ENCODE measurements at regions not wholly inside any gene's neighbourhood (a gene's known extent, or its start where the extent isn't known, plus 50 kb on each side); places are given as distances from the start of the nearest gene placed in this dataset.

DNA sequence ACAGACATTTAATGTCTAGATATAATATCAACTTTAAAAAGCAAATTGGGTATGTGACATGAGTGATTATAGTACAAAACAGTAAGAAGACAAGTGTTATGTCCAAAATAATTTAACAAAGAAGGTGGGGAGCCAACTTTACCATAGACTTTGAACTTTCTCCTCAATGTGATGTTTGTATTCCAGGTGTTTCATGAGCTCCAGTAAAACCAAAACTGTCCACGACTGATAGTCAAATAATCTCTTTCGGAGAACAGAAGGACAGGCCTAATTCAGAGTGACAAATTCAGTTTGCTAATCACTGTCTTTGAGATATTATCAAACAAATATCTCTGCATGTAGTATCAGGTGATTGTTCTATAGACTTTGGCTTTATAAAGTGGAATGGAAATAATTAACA, 1112.6 kb downstream of the SLC6A15 start:
- TF ChIP-seq ZNF274 (IDR thresholded peaks at IDR 0.05; ENCODE audit: low read depth, low read length): no peak
- no peak for DNase-seq (ENCODE audit: low read depth, low spot score)
- Histone ChIP-seq H3K4me3 (ENCODE audit: insufficient read length, low read depth) (no peak overlapping the region), H3K9ac (ENCODE audit: insufficient read length, low read depth) (no peak overlapping the region), H3K4me1 (ENCODE audit: insufficient read depth, insufficient read length) (no peaks in the 10 kb centered on the region), H3K27me3 (ENCODE audit: insufficient read depth, insufficient read length) (no peaks in the 10 kb centered on the region), H3K36me3 (ENCODE audit: insufficient read depth, insufficient read length, low read length) (no peaks in the 10 kb centered on the region), H3K9me3 (ENCODE audit: insufficient read depth, low read length) (no peaks in the 10 kb centered on the region)

DNA sequence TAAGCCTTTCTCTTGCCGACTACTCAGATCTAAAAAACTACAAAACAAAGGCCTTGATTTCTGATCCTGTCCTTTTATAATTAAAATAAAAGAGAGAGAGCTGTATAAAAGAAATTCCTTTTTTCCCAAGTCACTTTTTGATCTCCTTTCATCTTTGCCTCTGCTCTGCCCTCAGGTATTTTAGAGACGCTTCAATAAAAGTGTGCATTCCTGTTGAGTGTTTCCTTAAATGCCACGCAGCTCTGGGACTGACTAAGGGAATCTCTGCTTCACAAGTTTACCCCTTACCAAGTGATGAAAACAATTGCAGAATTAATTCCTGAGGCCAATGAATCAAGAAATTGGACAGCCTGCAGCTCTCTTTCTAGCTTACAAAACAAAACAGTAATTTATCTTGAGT, 1109.8 kb downstream of the TMTC2 start:
- Histone ChIP-seq H3K9me3 (ENCODE audit: insufficient read depth, low read length) (no peaks in the 10 kb centered on the region), H3K4me3 (ENCODE audit: insufficient read length, low read depth) (no peak overlapping the region), H3K9ac (ENCODE audit: insufficient read length, low read depth) (no peak overlapping the region), H3K36me3 (ENCODE audit: insufficient read depth, insufficient read length, low read length) (no peaks in the 10 kb centered on the region), H3K4me1 (ENCODE audit: insufficient read depth, insufficient read length) (no peaks in the 10 kb centered on the region), H3K27me3 (ENCODE audit: insufficient read depth, insufficient read length) (no peaks in the 10 kb centered on the region)
- DNase-seq (ENCODE audit: low read depth, low spot score): no peak
- TF ChIP-seq ZNF274 (IDR thresholded peaks at IDR 0.05; ENCODE audit: low read depth, low read length) (no peak), YY1 (IDR thresholded peaks at IDR 0.05; ENCODE audit: insufficient read depth, insufficient read length) (no peak), SUZ12 (IDR thresholded peaks at IDR 0.05; ENCODE audit: extremely low read depth, insufficient read depth, insufficient read length) (no peak)

DNA sequence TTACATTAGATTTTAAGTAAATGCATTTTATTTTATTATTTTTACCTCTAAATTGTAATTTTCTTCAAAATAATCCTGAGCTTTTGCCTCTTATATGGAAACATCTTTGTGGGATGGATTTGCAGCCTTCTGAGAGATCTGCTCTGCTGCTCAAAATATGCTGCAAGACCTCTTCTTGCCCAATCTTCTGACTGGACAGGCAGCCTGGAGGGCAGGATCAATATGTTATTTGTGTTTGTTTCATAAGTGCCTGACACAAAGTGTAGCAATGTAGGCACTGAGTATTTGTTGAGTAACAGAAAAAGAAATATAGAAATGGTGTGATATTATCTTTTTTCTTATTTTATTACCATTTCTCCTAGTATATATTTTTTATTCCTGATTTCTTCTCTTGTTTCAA, 1106.9 kb downstream of the TMTC2 start:
- no peak overlapping the region for H3K9ac ChIP-seq (ENCODE audit: insufficient read length, low read depth)
- TF ChIP-seq ZNF274 (IDR thresholded peaks at IDR 0.05; ENCODE audit: low read depth, low read length): no peak
- no peak for TF ChIP-seq SUZ12 (IDR thresholded peaks at IDR 0.05; ENCODE audit: extremely low read depth, insufficient read depth, insufficient read length)
- no peak for TF ChIP-seq YY1 (IDR thresholded peaks at IDR 0.05; ENCODE audit: insufficient read depth, insufficient read length)
- no peaks in the 10 kb centered on the region for H3K4me1 ChIP-seq (ENCODE audit: insufficient read depth, insufficient read length)
- H3K27me3 ChIP-seq (ENCODE audit: insufficient read depth, insufficient read length): no peaks in the 10 kb centered on the region
- H3K4me3 ChIP-seq (ENCODE audit: insufficient read length, low read depth): no peak overlapping the region
- no peak for DNase-seq (ENCODE audit: low read depth, low spot score)
- H3K9me3 ChIP-seq (ENCODE audit: insufficient read depth, low read length): no peaks in the 10 kb centered on the region
- no peaks in the 10 kb centered on the region for H3K36me3 ChIP-seq (ENCODE audit: insufficient read depth, insufficient read length, low read length)

DNA sequence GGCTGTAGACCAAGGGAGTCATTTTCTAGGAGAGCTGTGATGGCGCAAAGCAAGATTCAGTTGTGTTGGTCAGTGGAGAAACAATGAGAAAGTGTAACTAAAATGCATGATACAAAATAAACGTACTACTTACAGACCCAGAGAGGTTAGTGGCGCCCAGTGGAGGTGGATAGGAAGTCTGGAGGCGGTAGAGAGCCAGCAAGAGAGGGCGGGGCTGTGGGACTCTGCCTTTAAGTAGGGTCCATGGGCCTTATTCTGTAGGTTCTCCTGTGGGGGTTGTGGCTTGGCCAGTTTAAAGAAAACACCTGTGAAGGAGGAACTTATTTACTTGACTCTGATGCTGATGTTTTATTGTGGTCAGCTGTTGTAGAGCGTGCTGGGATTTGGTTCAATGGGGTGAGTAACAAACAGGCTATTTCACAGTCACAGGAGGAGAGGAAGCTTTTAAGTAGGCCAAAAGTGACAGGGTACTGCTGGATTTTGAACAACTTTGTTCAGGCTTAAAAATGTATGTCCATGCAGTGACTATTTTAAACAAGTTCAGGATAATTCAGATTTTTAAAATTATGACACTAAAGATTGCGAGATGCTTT, 1097.7 kb downstream of the TMTC2 start:
- Histone ChIP-seq H3K4me3 (ENCODE audit: insufficient read length, low read depth) (no peak overlapping the region), H3K36me3 (ENCODE audit: insufficient read depth, insufficient read length, low read length) (no peaks in the 10 kb centered on the region), H3K27me3 (ENCODE audit: insufficient read depth, insufficient read length) (no peaks in the 10 kb centered on the region), H3K9me3 (ENCODE audit: insufficient read depth, low read length) (no peaks in the 10 kb centered on the region), H3K9ac (ENCODE audit: insufficient read length, low read depth) (no peak overlapping the region), H3K4me1 (ENCODE audit: insufficient read depth, insufficient read length) (no peaks in the 10 kb centered on the region)
- DNase-seq (ENCODE audit: low read depth, low spot score): no peak
- no peak for TF ChIP-seq YY1 (IDR thresholded peaks at IDR 0.05; ENCODE audit: insufficient read depth, insufficient read length)
- TF ChIP-seq ZNF274 (IDR thresholded peaks at IDR 0.05; ENCODE audit: low read depth, low read length): no peak
- no peak for TF ChIP-seq SUZ12 (IDR thresholded peaks at IDR 0.05; ENCODE audit: extremely low read depth, insufficient read depth, insufficient read length)

DNA sequence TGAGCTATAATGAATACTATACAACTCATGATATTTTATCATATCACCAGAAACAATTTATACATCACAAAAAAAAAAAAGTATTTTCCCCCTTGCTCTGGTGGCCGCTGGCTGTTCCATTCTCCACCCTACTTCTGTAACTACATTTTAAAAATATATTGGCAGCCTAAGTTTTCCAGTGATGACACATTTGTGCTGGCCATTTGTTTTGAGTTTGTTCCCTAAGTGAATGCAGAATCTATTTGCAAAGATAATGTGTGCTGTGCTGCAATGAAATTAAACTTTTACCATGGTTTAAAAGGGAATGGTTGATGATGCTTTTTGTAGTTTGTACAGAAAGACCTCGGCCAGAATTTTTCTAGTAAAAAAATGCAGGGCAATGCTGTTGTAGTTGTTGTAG, 1092.8 kb downstream of the TMTC2 start:
- no peak for DNase-seq (ENCODE audit: low read depth, low spot score)
- TF ChIP-seq SUZ12 (IDR thresholded peaks at IDR 0.05; ENCODE audit: extremely low read depth, insufficient read depth, insufficient read length) (no peak), ZNF274 (IDR thresholded peaks at IDR 0.05; ENCODE audit: low read depth, low read length) (no peak), YY1 (IDR thresholded peaks at IDR 0.05; ENCODE audit: insufficient read depth, insufficient read length) (no peak)
- H3K4me1 ChIP-seq (ENCODE audit: insufficient read depth, insufficient read length): no peaks in the 10 kb centered on the region
- no peaks in the 10 kb centered on the region for H3K9me3 ChIP-seq (ENCODE audit: insufficient read depth, low read length)
- no peak overlapping the region for H3K4me3 ChIP-seq (ENCODE audit: insufficient read length, low read depth)
- H3K27me3 ChIP-seq (ENCODE audit: insufficient read depth, insufficient read length): no peaks in the 10 kb centered on the region
- no peaks in the 10 kb centered on the region for H3K36me3 ChIP-seq (ENCODE audit: insufficient read depth, insufficient read length, low read length)
- no peak overlapping the region for H3K9ac ChIP-seq (ENCODE audit: insufficient read length, low read depth)

DNA sequence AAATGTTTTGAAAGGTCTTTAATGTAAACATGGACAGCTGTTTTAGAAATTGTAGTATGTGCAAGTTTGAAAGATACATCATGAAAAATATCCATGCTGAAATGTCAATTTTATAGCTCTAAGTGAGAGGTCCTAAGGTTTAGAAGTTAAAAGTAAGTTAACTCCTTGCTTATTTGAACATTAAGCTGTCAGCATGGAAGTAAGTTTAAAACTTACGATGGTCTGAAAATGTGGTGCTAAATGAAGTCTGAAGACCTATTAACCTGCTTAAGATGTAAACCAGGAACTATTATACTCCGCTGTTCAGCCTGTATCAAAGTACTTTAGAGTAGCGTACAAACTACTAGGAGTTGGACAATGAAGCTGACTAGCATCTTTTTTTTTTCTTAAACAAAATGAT, 1082.4 kb downstream of the TMTC2 start:
- H3K4me1 ChIP-seq (ENCODE audit: insufficient read depth, insufficient read length): no peaks in the 10 kb centered on the region
- H3K36me3 ChIP-seq (ENCODE audit: insufficient read depth, insufficient read length, low read length): no peaks in the 10 kb centered on the region
- no peak for DNase-seq (ENCODE audit: low read depth, low spot score)
- no peak overlapping the region for H3K9ac ChIP-seq (ENCODE audit: insufficient read length, low read depth)
- H3K27me3 ChIP-seq (ENCODE audit: insufficient read depth, insufficient read length): no peaks in the 10 kb centered on the region
- no peak for TF ChIP-seq YY1 (IDR thresholded peaks at IDR 0.05; ENCODE audit: insufficient read depth, insufficient read length)
- no peak for TF ChIP-seq SUZ12 (IDR thresholded peaks at IDR 0.05; ENCODE audit: extremely low read depth, insufficient read depth, insufficient read length)
- no peak for TF ChIP-seq ZNF274 (IDR thresholded peaks at IDR 0.05; ENCODE audit: low read depth, low read length)
- H3K9me3 ChIP-seq (ENCODE audit: insufficient read depth, low read length): peaks cover 10% of the 10 kb centered on the region; the same call in 1 of the 2 replicates
- H3K4me3 ChIP-seq (ENCODE audit: insufficient read length, low read depth): no peak overlapping the region

DNA sequence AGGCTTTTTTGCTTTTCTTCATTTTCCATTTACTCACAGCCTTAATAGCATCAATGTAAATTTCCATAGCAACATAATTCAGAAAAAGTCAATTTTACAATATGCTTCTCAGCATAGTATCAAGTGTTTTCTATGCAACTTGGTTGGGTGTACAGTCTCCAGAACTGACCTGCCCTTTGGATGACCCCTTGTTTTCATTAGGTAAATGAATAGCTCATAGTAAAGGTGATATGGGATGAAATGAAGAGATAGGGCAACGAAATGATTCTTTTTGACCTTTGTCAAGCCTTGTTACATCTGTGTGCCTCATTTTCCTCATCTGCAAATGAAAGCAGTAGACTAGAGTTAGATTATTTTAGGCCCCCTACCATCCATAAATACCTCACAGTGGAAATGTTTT, 1081.0 kb downstream of the TMTC2 start:
- Histone ChIP-seq H3K9ac (ENCODE audit: insufficient read length, low read depth) (no peak overlapping the region), H3K4me1 (ENCODE audit: insufficient read depth, insufficient read length) (no peaks in the 10 kb centered on the region), H3K27me3 (ENCODE audit: insufficient read depth, insufficient read length) (no peaks in the 10 kb centered on the region), H3K36me3 (ENCODE audit: insufficient read depth, insufficient read length, low read length) (no peaks in the 10 kb centered on the region), H3K9me3 (ENCODE audit: insufficient read depth, low read length) (0 out of 2 replicates have a peak, but pooled peaks cover 11% of the 10 kb centered on the region), H3K4me3 (ENCODE audit: insufficient read length, low read depth) (no peak overlapping the region)
- no peak for DNase-seq (ENCODE audit: low read depth, low spot score)
- TF ChIP-seq ZNF274 (IDR thresholded peaks at IDR 0.05; ENCODE audit: low read depth, low read length) (no peak), YY1 (IDR thresholded peaks at IDR 0.05; ENCODE audit: insufficient read depth, insufficient read length) (no peak), SUZ12 (IDR thresholded peaks at IDR 0.05; ENCODE audit: extremely low read depth, insufficient read depth, insufficient read length) (no peak)
